HG02642 (cell line): ENCODE measurements at regions not wholly inside any gene's neighbourhood (a gene's known extent, or its start where the extent isn't known, plus 50 kb on each side); places are given as distances from the start of the nearest gene placed in this dataset.

Experiments used
- ATAC-seq: cut with Tn5 transposase; IDR thresholded peaks from one replicate; pipeline ENCODE4 v1.9.1; 2021; ENCODE audit warnings: mild to moderate bottlenecking; ENCODE audit not compliant: unreplicated experiment, poor library complexity

- ATAC-seq, result no peak
Measured at GRCh38 chr2:56508662-56509061, 324.9 kb downstream of the CCDC85A start.

- ATAC-seq, result no peak
Measured at GRCh38 chr2:56510610-56511009, 326.8 kb downstream of the CCDC85A start.

- no peak for ATAC-seq
Measured at GRCh38 chr2:56515399-56515798, 331.6 kb downstream of the CCDC85A start.

GRCh38 chr2:56519806-56520205, 336.0 kb downstream of the CCDC85A start:
- ATAC-seq, result no peak

- ATAC-seq, result no peak
Measured at GRCh38 chr2:56522605-56523089, 338.9 kb downstream of the CCDC85A start.

GRCh38 chr2:56523816-56524215, 340.0 kb downstream of the CCDC85A start:
- ATAC-seq, result no peak

GRCh38 chr2:56531668-56532420, 348.1 kb downstream of the CCDC85A start:
- ATAC-seq, result no peak

- ATAC-seq, result no peak
Measured at GRCh38 chr2:56534321-56534720, 350.5 kb downstream of the CCDC85A start.

- ATAC-seq, result no peak
Measured at GRCh38 chr2:56537756-56538155, 354.0 kb downstream of the CCDC85A start.

- ATAC-seq, result no peak
Measured at GRCh38 chr2:56539618-56540017, 355.8 kb downstream of the CCDC85A start.

- ATAC-seq, result no peak
Measured at GRCh38 chr2:56540467-56540866, 356.7 kb downstream of the CCDC85A start.

- no peak for ATAC-seq
Measured at GRCh38 chr2:56540916-56541315, 357.1 kb downstream of the CCDC85A start.

GRCh38 chr2:56542213-56542612, 358.4 kb downstream of the CCDC85A start:
- ATAC-seq, result no peak

- no peak for ATAC-seq
Measured at GRCh38 chr2:56565143-56565542, 381.4 kb downstream of the CCDC85A start.

- ATAC-seq, result no peak
Measured at GRCh38 chr2:56571074-56571473, 387.3 kb downstream of the CCDC85A start.

GRCh38 chr2:56576001-56576400, 392.2 kb downstream of the CCDC85A start:
- ATAC-seq, result no peak

- no peak for ATAC-seq
Measured at GRCh38 chr2:56580242-56580641, 396.5 kb downstream of the CCDC85A start.

- ATAC-seq, result no peak
Measured at GRCh38 chr2:56582570-56582969, 398.8 kb downstream of the CCDC85A start.

GRCh38 chr2:56583796-56584315, 400.1 kb downstream of the CCDC85A start:
- no peak for ATAC-seq

- ATAC-seq, result no peak
Measured at GRCh38 chr2:56587456-56587855, 403.7 kb downstream of the CCDC85A start.

GRCh38 chr2:56589194-56589593, 405.4 kb downstream of the CCDC85A start:
- no peak for ATAC-seq

GRCh38 chr2:56589835-56590234, 406.0 kb downstream of the CCDC85A start:
- ATAC-seq, result no peak
